ENCODE measurements at regions not wholly inside any gene's neighbourhood (a gene's known extent, or its start where the extent isn't known, plus 50 kb on each side); places are given as distances from the start of the nearest gene placed in this dataset.

- no peaks in the 10 kb centered on the region for H3K9me3 ChIP-seq (ENCODE audit: low read depth)
- no peak overlapping the region for H3K27ac ChIP-seq
- WGBS, 2 experiments (ENCODE audit: low coverage in 1 of 2, low lambda C conversion rate in 2 of 2, missing lambda C conversion rate in 2 of 2), result 0 to 4% methylated on average over 1 of the region's 1 CpG
- H3K4me1 ChIP-seq (ENCODE audit: insufficient read depth), result no peaks in the 10 kb centered on the region
- in situ Hi-C loops (cut with MboI), result no loop called here
- H3K36me3 ChIP-seq (ENCODE audit: low read depth), result no peaks in the 10 kb centered on the region
- H3K4me2 ChIP-seq (ENCODE audit: unreplicated experiment), result no peak overlapping the region
- H4K20me1 ChIP-seq (ENCODE audit: insufficient read depth), result no peaks in the 10 kb centered on the region
- DNase-seq, result no peak
- no peaks in the 10 kb centered on the region for H3F3A ChIP-seq (ENCODE audit: insufficient read depth)
- no peak for TF ChIP-seq EZH2 (IDR thresholded peaks at IDR 0.05; ENCODE audit: insufficient read depth, poor library complexity, severe bottlenecking)
- no peaks in the 10 kb centered on the region for H3K9me2 ChIP-seq (ENCODE audit: insufficient read depth)
- no peak overlapping the region for H2AFZ ChIP-seq
- H3K79me2 ChIP-seq (ENCODE audit: insufficient read depth), result no peaks in the 10 kb centered on the region
- no peak overlapping the region for H3K4me3 ChIP-seq
- H3K27me3 ChIP-seq (replicated peaks; ENCODE audit: insufficient read depth), result no peaks in the 10 kb centered on the region
- H3K9ac ChIP-seq, result no peak overlapping the region
These were observed 1114.0 kb upstream of the GBE1 start for GRCh38 chr3:82875401-82875800.

GRCh38 chr3:82839871-82840270, 1078.4 kb upstream of the GBE1 start:
- Histone ChIP-seq H3K9me2 (ENCODE audit: insufficient read depth) (no peaks in the 10 kb centered on the region), H3K27me3 (replicated peaks; ENCODE audit: insufficient read depth) (no peaks in the 10 kb centered on the region), H3K4me2 (ENCODE audit: unreplicated experiment) (no peak overlapping the region), H4K20me1 (ENCODE audit: insufficient read depth) (no peaks in the 10 kb centered on the region), H2AFZ (no peak overlapping the region), H3K9ac (no peak overlapping the region), H3K9me3 (ENCODE audit: low read depth) (peaks cover 4% of the 10 kb centered on the region), H3K27ac (no peak overlapping the region), H3F3A (ENCODE audit: insufficient read depth) (no peaks in the 10 kb centered on the region), H3K4me1 (ENCODE audit: insufficient read depth) (no peaks in the 10 kb centered on the region), H3K4me3 (no peak overlapping the region), H3K36me3 (ENCODE audit: low read depth) (no peaks in the 10 kb centered on the region), H3K79me2 (ENCODE audit: insufficient read depth) (no peaks in the 10 kb centered on the region)
- in situ Hi-C loops (cut with MboI), result no loop called here
- no peak for DNase-seq
- TF ChIP-seq EZH2phosphoT487 (IDR thresholded peaks at IDR 0.05; ENCODE audit: insufficient read depth, low read depth) (no peak), EZH2 (IDR thresholded peaks at IDR 0.05; ENCODE audit: insufficient read depth, poor library complexity, severe bottlenecking) (no peak)

- Histone ChIP-seq H3K27me3 (replicated peaks; ENCODE audit: insufficient read depth) (no peaks in the 10 kb centered on the region), H2AFZ (no peak overlapping the region), H3K9ac (no peak overlapping the region), H3F3A (ENCODE audit: insufficient read depth) (no peaks in the 10 kb centered on the region), H3K4me2 (ENCODE audit: unreplicated experiment) (no peak overlapping the region), H4K20me1 (ENCODE audit: insufficient read depth) (no peaks in the 10 kb centered on the region), H3K36me3 (ENCODE audit: low read depth) (no peaks in the 10 kb centered on the region), H3K79me2 (ENCODE audit: insufficient read depth) (no peaks in the 10 kb centered on the region), H3K9me3 (ENCODE audit: low read depth) (no peaks in the 10 kb centered on the region), H3K4me3 (no peak overlapping the region), H3K27ac (no peak overlapping the region), H3K9me2 (ENCODE audit: insufficient read depth) (no peaks in the 10 kb centered on the region), H3K4me1 (ENCODE audit: insufficient read depth) (no peaks in the 10 kb centered on the region)
- WGBS, 2 experiments (ENCODE audit: low coverage in 1 of 2, low lambda C conversion rate in 2 of 2, missing lambda C conversion rate in 2 of 2), result 11% methylated on average over 4 of the region's 4 CpGs
- in situ Hi-C loops (cut with MboI), result no loop called here
- no peak for DNase-seq
- TF ChIP-seq EZH2phosphoT487 (IDR thresholded peaks at IDR 0.05; ENCODE audit: insufficient read depth, low read depth) (no peak), EZH2 (IDR thresholded peaks at IDR 0.05; ENCODE audit: insufficient read depth, poor library complexity, severe bottlenecking) (no peak)
These were observed 1072.7 kb upstream of the GBE1 start for GRCh38 chr3:82834098-82834497.

DNA sequence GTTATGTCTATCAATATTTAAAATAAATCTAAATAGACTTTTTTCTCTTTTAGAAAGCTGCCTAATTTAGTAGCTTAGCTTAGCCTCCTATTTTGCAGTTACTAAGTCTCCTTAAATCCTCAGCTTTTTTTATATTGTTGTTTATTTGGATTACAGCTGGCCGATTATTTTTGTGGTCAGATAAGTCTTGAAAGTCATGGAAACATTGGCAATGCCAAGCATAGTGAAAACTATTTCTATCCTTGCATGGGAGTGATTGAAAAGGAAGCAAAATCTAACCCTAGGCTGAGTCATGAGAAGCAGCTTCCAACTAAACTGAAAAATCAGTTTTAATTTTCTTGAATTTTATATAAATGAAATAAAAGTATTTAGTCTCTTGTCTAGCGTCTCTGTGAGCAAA, 1063.0 kb upstream of the GBE1 start:
- Histone ChIP-seq H2AFZ (no peak overlapping the region), H4K20me1 (ENCODE audit: insufficient read depth) (no peaks in the 10 kb centered on the region), H3K9me2 (ENCODE audit: insufficient read depth) (no peaks in the 10 kb centered on the region), H3K27ac (no peak overlapping the region), H3F3A (ENCODE audit: insufficient read depth) (no peaks in the 10 kb centered on the region), H3K36me3 (ENCODE audit: low read depth) (no peaks in the 10 kb centered on the region), H3K4me3 (no peak overlapping the region), H3K27me3 (replicated peaks; ENCODE audit: insufficient read depth) (no peaks in the 10 kb centered on the region), H3K4me1 (ENCODE audit: insufficient read depth) (no peaks in the 10 kb centered on the region), H3K4me2 (ENCODE audit: unreplicated experiment) (no peak overlapping the region), H3K9me3 (ENCODE audit: low read depth) (no peaks in the 10 kb centered on the region), H3K79me2 (ENCODE audit: insufficient read depth) (no peaks in the 10 kb centered on the region), H3K9ac (no peak overlapping the region)
- TF ChIP-seq EZH2phosphoT487 (IDR thresholded peaks at IDR 0.05; ENCODE audit: insufficient read depth, low read depth) (no peak), EZH2 (IDR thresholded peaks at IDR 0.05; ENCODE audit: insufficient read depth, poor library complexity, severe bottlenecking) (no peak)
- WGBS, 2 experiments (ENCODE audit: low coverage in 1 of 2, low lambda C conversion rate in 2 of 2, missing lambda C conversion rate in 2 of 2), result 0% methylated on average over 2 of the region's 2 CpGs
- DNase-seq, result no peak
- in situ Hi-C loops (cut with MboI), result no loop called here

DNA sequence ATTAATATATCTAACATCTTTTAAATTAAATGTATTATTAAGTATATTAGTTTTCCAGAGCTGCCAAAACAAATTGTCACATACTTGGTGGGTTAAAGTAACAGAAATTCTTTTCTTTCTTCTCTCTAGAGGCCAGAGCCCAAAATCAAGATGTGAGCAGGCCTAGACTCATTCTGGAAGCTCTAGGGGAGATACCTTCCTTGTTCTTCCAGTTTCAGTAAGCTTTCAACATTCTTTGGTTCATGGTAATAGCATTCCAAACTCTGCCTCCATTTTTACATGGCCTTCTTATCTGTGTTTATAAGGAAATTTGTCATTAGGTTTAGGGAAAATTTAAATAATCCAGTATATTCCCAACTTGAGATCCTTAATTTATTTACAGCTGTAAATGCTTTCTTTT, 1054.6 kb upstream of the GBE1 start:
- H3K27me3 ChIP-seq (replicated peaks; ENCODE audit: insufficient read depth), result no peaks in the 10 kb centered on the region
- H3K27ac ChIP-seq, result no peak overlapping the region
- no peak overlapping the region for H3K9ac ChIP-seq
- no peak overlapping the region for H3K4me2 ChIP-seq (ENCODE audit: unreplicated experiment)
- no peaks in the 10 kb centered on the region for H3K36me3 ChIP-seq (ENCODE audit: low read depth)
- H3K9me3 ChIP-seq (ENCODE audit: low read depth), result no peaks in the 10 kb centered on the region
- H2AFZ ChIP-seq, result no peak overlapping the region
- DNase-seq, result no peak
- no peaks in the 10 kb centered on the region for H3F3A ChIP-seq (ENCODE audit: insufficient read depth)
- H3K79me2 ChIP-seq (ENCODE audit: insufficient read depth), result no peaks in the 10 kb centered on the region
- no peaks in the 10 kb centered on the region for H3K9me2 ChIP-seq (ENCODE audit: insufficient read depth)
- no peak for TF ChIP-seq EZH2 (IDR thresholded peaks at IDR 0.05; ENCODE audit: insufficient read depth, poor library complexity, severe bottlenecking)
- no peak for TF ChIP-seq EZH2phosphoT487 (IDR thresholded peaks at IDR 0.05; ENCODE audit: insufficient read depth, low read depth)
- in situ Hi-C loops (cut with MboI), result no loop called here
- no peaks in the 10 kb centered on the region for H3K4me1 ChIP-seq (ENCODE audit: insufficient read depth)
- no peak overlapping the region for H3K4me3 ChIP-seq
- H4K20me1 ChIP-seq (ENCODE audit: insufficient read depth), result no peaks in the 10 kb centered on the region
